ENCODE measurements at regions not wholly inside any gene's neighbourhood (a gene's known extent, or its start where the extent isn't known, plus 50 kb on each side); places are given as distances from the start of the nearest gene placed in this dataset.

GRCh38 chr9:99722877-99723276, 98.8 kb upstream of the NR4A3 start:
- no peak for DNase-seq

GRCh38 chr9:99724640-99725039, 97.0 kb upstream of the NR4A3 start:
- DNase-seq = no peak

GRCh38 chr9:99725852-99726251, 95.8 kb upstream of the NR4A3 start:
- DNase-seq = no peak

- no peak for DNase-seq
These were observed 94.9 kb upstream of the NR4A3 start for GRCh38 chr9:99726758-99727157.

GRCh38 chr9:99730062-99730461, 91.6 kb upstream of the NR4A3 start:
- DNase-seq = no peak

- no peak for DNase-seq
These were observed 89.7 kb upstream of the NR4A3 start for GRCh38 chr9:99731950-99732349.

- no peak for DNase-seq
These were observed 89.0 kb upstream of the NR4A3 start for GRCh38 chr9:99732715-99733114.

- DNase-seq = no peak
These were observed 86.6 kb upstream of the NR4A3 start for GRCh38 chr9:99735041-99735440.

- no peak for DNase-seq
These were observed 85.4 kb upstream of the NR4A3 start for GRCh38 chr9:99736291-99736690.

GRCh38 chr9:99737649-99738048, 84.0 kb upstream of the NR4A3 start:
- no peak for DNase-seq

- DNase-seq = no peak
These were observed 78.7 kb upstream of the NR4A3 start for GRCh38 chr9:99743006-99743405.

GRCh38 chr9:99743455-99743854, 78.2 kb upstream of the NR4A3 start:
- DNase-seq = no peak

GRCh38 chr9:99744132-99744531, 77.6 kb upstream of the NR4A3 start:
- DNase-seq = no peak

- DNase-seq = no peak
These were observed 76.6 kb upstream of the NR4A3 start for GRCh38 chr9:99745085-99745484.

- no peak for DNase-seq
These were observed 75.3 kb upstream of the NR4A3 start for GRCh38 chr9:99746406-99746805.

GRCh38 chr9:99748266-99748665, 73.4 kb upstream of the NR4A3 start:
- no peak for DNase-seq

- no peak for DNase-seq
These were observed 73.0 kb upstream of the NR4A3 start for GRCh38 chr9:99748676-99749075.

GRCh38 chr9:99749641-99750040, 72.0 kb upstream of the NR4A3 start:
- no peak for DNase-seq

GRCh38 chr9:99750526-99750925, 71.2 kb upstream of the NR4A3 start:
- DNase-seq = no peak

GRCh38 chr9:99752417-99753109, 69.1 kb upstream of the NR4A3 start:
- peak; percentile 66 for DNase-seq

GRCh38 chr9:99753436-99753835, 68.2 kb upstream of the NR4A3 start:
- DNase-seq = no peak

GRCh38 chr9:99760421-99760820, 61.3 kb upstream of the NR4A3 start:
- DNase-seq = no peak

GRCh38 chr9:99762470-99762869, 59.2 kb upstream of the NR4A3 start:
- no peak for DNase-seq
